Vagina (tissue), 2 donors: ENCODE measurements at regions not wholly inside any gene's neighbourhood (a gene's known extent, or its start where the extent isn't known, plus 50 kb on each side); places are given as distances from the start of the nearest gene placed in this dataset.

Source experiments
- DNase-seq, 2 donors: peaks; one replicate each; pipeline ENCODE4 v3.0.0-alpha.2; 2017; ENCODE audit errors: extremely low spot score in 2 of 2
- H3K27ac ChIP-seq: fragments of 200-600 bp; sonication (generic); one replicate; pipeline ENCODE4 v1.5.1; 2019
- H3K27me3 ChIP-seq: fragments of 200-600 bp; sonication (generic); one replicate; pipeline ENCODE4 v1.5.1; 2019
- H3K36me3 ChIP-seq, 2 donors: fragments of 200-600 bp; sonication (generic); one replicate each; pipeline ENCODE4 v1.5.1; 2017 to 2019
- H3K4me1 ChIP-seq: fragments of 200-600 bp; sonication (generic); one replicate; pipeline ENCODE4 v1.5.1; 2019
- H3K4me3 ChIP-seq, 2 donors: fragments of 200-600 bp; sonication (generic); 1 replicate in 1 of 2; 2 replicates in 1 of 2; pipeline ENCODE4 v1.5.1; 2016 to 2019
- H3K9me3 ChIP-seq: fragments of 200-600 bp; sonication (generic); one replicate; pipeline ENCODE4 v1.5.1; 2019
- POLR2A ChIP-seq, 2 donors: fragments of 450-650 bp; IDR thresholded peaks; one replicate each; pipeline ENCODE4 v1.6.1; 2017; ENCODE audit warnings: antibody characterized with exemption in 2 of 2, mild to moderate bottlenecking in 2 of 2, moderate library complexity in 2 of 2
- POLR2AphosphoS5 ChIP-seq, 2 donors: sonication (generic); formaldehyde crosslinking; IDR thresholded peaks; one replicate each; pipeline ENCODE4 v1.9.0; 2017; ENCODE audit warnings: antibody characterized with exemption in 2 of 2, mild to moderate bottlenecking in 2 of 2, low read depth in 1 of 2; ENCODE audit not compliant: insufficient read depth in 1 of 2
- intact Hi-C: fragments of 100-400 bp; cut with DNase I; formaldehyde crosslinking; loops from one replicate; pipeline ENCODE4 v1.15.1; 2023
- TF ChIP-seq, protein P1 (sequence below), 3 experiments: fragments of 450-650 bp in 2 of 3; fragments of 200-600 bp in 1 of 3; sonication (generic) in 1 of 3; IDR thresholded peaks; one replicate each; pipeline ENCODE4 v1.5.1; 2017 to 2019; ENCODE audit warnings: antibody characterized with exemption in 3 of 3, mild to moderate bottlenecking in 2 of 3, moderate library complexity in 2 of 3

DNA sequence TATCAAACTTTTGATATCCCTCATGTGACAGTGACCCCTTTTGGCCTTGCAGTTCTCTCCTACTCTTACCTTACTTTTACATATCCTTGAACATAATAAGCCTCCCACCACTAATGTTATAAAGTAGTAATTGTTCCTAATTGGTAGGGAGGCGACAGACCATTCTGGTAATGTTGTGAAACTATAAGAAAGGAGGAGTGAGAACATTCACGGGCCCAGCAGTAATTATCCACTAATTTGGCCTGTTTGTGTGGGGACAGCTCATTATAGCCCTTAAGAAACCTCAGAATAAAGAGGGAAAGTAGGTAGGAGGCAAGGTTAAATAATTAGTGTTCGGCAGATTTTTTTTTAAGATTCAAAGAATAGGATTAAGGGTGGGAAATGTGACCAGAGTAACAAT, 1046.5 kb upstream of the ARRDC3 start:
- Histone ChIP-seq H3K36me3 (no peaks in the 10 kb centered on the region), H3K4me3 (no peak overlapping the region), H3K9me3 (no peaks in the 10 kb centered on the region), H3K27me3 (no peaks in the 10 kb centered on the region), H3K4me1 (no peaks in the 10 kb centered on the region), H3K27ac (no peak overlapping the region)
- intact Hi-C loops: no loop called here
- TF ChIP-seq, protein P1, sequence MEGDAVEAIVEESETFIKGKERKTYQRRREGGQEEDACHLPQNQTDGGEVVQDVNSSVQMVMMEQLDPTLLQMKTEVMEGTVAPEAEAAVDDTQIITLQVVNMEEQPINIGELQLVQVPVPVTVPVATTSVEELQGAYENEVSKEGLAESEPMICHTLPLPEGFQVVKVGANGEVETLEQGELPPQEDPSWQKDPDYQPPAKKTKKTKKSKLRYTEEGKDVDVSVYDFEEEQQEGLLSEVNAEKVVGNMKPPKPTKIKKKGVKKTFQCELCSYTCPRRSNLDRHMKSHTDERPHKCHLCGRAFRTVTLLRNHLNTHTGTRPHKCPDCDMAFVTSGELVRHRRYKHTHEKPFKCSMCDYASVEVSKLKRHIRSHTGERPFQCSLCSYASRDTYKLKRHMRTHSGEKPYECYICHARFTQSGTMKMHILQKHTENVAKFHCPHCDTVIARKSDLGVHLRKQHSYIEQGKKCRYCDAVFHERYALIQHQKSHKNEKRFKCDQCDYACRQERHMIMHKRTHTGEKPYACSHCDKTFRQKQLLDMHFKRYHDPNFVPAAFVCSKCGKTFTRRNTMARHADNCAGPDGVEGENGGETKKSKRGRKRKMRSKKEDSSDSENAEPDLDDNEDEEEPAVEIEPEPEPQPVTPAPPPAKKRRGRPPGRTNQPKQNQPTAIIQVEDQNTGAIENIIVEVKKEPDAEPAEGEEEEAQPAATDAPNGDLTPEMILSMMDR (IDR thresholded peaks at IDR 0.05): no peak
- TF ChIP-seq POLR2AphosphoS5 (IDR thresholded peaks at IDR 0.05; ENCODE audit: insufficient read depth in 1 of 2, low read depth in 1 of 2) (no peak), POLR2A (IDR thresholded peaks at IDR 0.05) (no peak)
- no peak for DNase-seq

DNA sequence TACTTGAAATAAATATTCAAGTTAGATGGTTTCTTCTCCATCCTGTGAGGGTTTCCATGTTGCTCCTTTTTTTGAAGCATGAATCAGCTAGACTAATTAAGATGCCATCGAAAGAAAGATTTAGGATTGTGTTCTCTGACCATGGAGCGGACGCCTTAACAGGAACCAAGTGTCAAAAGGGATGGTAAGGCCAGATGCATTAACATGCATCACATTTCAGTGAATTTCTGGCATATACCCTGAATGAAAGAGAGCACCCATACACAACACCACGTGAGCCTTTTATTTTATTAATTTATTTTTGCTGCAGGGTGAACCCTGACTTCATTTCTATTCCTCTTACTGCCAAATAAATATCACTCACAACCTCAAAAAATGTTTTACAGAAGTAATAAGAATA, 1045.3 kb upstream of the ARRDC3 start:
- no peak for DNase-seq
- TF ChIP-seq, protein P1 (IDR thresholded peaks at IDR 0.05): no peak
- no peak for TF ChIP-seq POLR2A (IDR thresholded peaks at IDR 0.05)
- no peak for TF ChIP-seq POLR2AphosphoS5 (IDR thresholded peaks at IDR 0.05; ENCODE audit: insufficient read depth in 1 of 2, low read depth in 1 of 2)
- H3K9me3 ChIP-seq: no peaks in the 10 kb centered on the region
- no peaks in the 10 kb centered on the region for H3K36me3 ChIP-seq
- intact Hi-C loops: no loop called here
- no peak overlapping the region for H3K27ac ChIP-seq
- no peak overlapping the region for H3K4me3 ChIP-seq
- no peaks in the 10 kb centered on the region for H3K27me3 ChIP-seq
- H3K4me1 ChIP-seq: no peaks in the 10 kb centered on the region

DNA sequence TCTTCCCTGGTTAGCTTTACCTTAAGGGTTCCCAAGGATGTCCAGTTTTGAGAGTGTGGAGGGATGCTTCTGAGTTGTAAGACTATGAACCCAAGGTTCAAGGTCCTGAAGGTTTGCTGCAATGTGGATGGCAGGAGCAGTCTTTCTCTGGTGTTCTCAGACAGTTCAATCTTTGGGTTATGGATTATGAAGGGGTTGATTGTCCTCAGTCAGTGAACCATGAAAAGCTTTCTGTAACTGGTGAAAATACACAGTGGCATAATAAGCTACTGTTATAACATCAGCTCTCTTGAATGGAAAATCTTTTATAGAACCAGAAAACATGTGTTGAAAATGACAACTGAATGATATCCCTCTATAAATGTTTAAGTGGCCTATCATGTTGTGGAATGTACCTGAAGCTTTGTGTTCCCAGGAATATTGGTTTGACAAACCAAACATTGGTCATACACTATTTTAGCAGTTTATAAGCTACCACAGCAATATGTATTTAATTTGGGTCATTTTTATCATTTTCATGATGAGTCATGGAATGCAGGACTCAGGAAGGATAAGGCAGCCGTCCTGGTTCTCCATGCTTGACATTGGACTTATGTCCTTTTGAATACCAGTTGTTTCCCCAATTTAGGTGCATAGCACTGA, 1041.8 kb upstream of the ARRDC3 start:
- intact Hi-C loops: no loop called here
- no peaks in the 10 kb centered on the region for H3K4me1 ChIP-seq
- H3K4me3 ChIP-seq: no peak overlapping the region
- no peaks in the 10 kb centered on the region for H3K9me3 ChIP-seq
- no peak overlapping the region for H3K27ac ChIP-seq
- no peak for DNase-seq
- TF ChIP-seq, protein P1 (IDR thresholded peaks at IDR 0.05): no peak
- TF ChIP-seq POLR2AphosphoS5 (IDR thresholded peaks at IDR 0.05; ENCODE audit: insufficient read depth in 1 of 2, low read depth in 1 of 2) (no peak), POLR2A (IDR thresholded peaks at IDR 0.05) (no peak)
- no peaks in the 10 kb centered on the region for H3K36me3 ChIP-seq
- H3K27me3 ChIP-seq: no peaks in the 10 kb centered on the region

DNA sequence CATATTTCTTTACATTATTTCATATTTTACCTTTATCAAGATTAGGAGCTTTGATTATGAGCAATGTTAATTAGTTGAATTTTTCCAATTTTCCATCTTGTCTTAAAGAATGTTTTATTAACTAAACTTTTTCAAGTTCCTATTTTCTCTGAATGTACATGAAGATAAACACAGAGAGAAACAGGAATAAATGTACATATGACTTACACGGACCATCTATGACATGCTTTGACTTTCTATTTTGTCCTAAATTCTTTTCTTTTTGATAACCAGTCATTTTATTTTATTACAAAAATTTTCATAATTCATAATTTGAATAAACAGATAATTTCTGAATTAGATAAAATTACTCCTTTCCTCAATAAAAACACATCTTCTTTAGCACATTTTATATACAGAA, 1038.8 kb upstream of the ARRDC3 start:
- Histone ChIP-seq H3K9me3 (no peaks in the 10 kb centered on the region), H3K36me3 (no peaks in the 10 kb centered on the region), H3K27ac (no peak overlapping the region), H3K4me1 (no peaks in the 10 kb centered on the region), H3K27me3 (no peaks in the 10 kb centered on the region), H3K4me3 (no peak overlapping the region)
- intact Hi-C loops: no loop called here
- no peak for DNase-seq
- TF ChIP-seq POLR2AphosphoS5 (IDR thresholded peaks at IDR 0.05; ENCODE audit: insufficient read depth in 1 of 2, low read depth in 1 of 2): no peak
- TF ChIP-seq POLR2A (IDR thresholded peaks at IDR 0.05): no peak
- TF ChIP-seq, protein P1 (IDR thresholded peaks at IDR 0.05): no peak

DNA sequence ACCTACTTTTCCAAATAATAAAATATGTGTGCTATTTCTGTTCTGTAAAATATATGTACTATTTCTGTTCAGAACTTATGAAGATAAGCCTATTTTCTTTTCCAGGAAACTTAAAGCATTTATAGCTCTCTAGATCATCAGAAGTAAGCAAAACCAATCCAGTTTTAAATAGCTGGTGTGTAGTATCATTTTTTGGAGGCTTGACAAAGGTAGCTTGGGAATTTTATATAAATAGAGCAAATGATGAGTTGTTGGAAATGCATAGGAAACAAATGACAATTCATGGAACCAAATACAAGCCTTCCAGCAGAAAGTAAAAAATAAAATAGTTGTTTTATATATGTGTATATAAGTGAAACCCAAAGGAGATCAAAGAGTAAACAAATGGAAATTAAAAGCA, 1038.1 kb upstream of the ARRDC3 start:
- DNase-seq: no peak
- Histone ChIP-seq H3K9me3 (no peaks in the 10 kb centered on the region), H3K27ac (no peak overlapping the region), H3K4me1 (no peaks in the 10 kb centered on the region), H3K4me3 (no peak overlapping the region), H3K36me3 (no peaks in the 10 kb centered on the region), H3K27me3 (no peaks in the 10 kb centered on the region)
- TF ChIP-seq, protein P1 (IDR thresholded peaks at IDR 0.05): no peak
- TF ChIP-seq POLR2A (IDR thresholded peaks at IDR 0.05): no peak
- no peak for TF ChIP-seq POLR2AphosphoS5 (IDR thresholded peaks at IDR 0.05; ENCODE audit: insufficient read depth in 1 of 2, low read depth in 1 of 2)
- intact Hi-C loops: no loop called here
